ENCODE measurements at regions not wholly inside any gene's neighbourhood (a gene's known extent, or its start where the extent isn't known, plus 50 kb on each side); places are given as distances from the start of the nearest gene placed in this dataset.

DNA sequence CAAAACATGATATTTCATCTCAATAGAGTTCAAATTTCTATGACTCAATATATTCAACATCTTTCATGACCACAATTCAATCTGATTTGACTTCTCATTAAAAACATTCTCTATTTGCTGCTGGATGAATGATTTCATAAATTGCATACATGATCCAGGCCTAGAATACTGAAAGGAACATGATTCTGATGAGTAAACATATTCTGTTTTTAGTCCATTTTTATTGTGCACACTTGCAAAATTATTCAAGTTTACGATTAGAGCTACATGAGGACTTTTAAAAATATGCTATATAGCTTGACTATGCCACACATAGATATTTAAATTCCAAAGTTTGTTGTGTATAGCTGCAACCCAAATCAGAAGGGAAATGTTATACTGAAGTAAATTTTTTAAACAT is 273.8 kb upstream of the GRIP1 start:
- TF ChIP-seq, protein P1, sequence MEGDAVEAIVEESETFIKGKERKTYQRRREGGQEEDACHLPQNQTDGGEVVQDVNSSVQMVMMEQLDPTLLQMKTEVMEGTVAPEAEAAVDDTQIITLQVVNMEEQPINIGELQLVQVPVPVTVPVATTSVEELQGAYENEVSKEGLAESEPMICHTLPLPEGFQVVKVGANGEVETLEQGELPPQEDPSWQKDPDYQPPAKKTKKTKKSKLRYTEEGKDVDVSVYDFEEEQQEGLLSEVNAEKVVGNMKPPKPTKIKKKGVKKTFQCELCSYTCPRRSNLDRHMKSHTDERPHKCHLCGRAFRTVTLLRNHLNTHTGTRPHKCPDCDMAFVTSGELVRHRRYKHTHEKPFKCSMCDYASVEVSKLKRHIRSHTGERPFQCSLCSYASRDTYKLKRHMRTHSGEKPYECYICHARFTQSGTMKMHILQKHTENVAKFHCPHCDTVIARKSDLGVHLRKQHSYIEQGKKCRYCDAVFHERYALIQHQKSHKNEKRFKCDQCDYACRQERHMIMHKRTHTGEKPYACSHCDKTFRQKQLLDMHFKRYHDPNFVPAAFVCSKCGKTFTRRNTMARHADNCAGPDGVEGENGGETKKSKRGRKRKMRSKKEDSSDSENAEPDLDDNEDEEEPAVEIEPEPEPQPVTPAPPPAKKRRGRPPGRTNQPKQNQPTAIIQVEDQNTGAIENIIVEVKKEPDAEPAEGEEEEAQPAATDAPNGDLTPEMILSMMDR (IDR thresholded peaks at IDR 0.05): no peak
- no peak for TF ChIP-seq POLR2AphosphoS5 (IDR thresholded peaks at IDR 0.05; ENCODE audit: low read depth, low read length)

Data from Panc1 (cell line).